Kidney tubule cell (primary cell): ENCODE measurements at regions not wholly inside any gene's neighbourhood (a gene's known extent, or its start where the extent isn't known, plus 50 kb on each side); places are given as distances from the start of the nearest gene placed in this dataset.

Source experiments
- DNase-seq: peaks from one replicate; pipeline ENCODE4 v3.0.0-alpha.2; 2018; ENCODE audit warnings: low spot score

GRCh38 chr10:120372917-120373316 lies 84.1 kb upstream of the PLPP4 start:
- DNase-seq: no peak

DNA sequence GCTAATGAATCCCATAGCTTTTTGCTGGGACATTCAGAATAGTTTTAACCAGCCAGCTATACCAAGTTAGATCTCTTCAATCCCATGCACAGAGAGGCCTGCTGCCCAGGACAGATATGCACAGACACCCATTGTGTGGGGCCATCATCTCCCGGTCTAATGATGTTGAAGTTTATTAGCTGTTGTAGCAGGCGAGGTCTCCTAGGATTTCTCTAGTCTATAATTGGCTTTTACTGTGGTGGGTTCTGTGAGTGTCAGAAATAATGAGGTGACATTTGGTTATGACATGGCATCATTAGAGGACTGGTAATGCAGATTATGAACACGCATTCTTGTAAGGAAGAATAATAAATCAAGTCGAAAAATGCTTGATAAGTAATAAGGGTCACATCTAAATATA lies 81.4 kb upstream of the PLPP4 start:
- no peak for DNase-seq

DNA sequence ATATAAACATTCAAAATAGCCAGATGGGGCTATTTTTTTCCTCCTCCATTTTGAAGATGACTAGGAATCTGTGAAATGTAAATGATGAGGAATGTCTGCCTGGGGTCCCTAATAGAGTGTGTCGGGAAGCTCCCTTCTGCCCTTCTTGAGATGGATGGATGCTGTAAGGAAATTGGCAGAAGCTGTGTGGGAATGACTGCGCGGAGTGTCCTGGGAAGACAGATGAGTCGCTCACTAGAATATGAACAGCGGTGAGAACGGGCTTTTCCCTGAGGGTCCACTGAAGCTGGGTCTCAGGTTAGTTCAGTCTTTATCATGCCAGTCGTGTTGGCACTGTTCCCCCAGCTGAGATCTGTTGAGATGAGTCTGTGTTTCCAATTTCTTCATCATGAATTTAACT lies 75.1 kb upstream of the PLPP4 start:
- no peak for DNase-seq

DNA sequence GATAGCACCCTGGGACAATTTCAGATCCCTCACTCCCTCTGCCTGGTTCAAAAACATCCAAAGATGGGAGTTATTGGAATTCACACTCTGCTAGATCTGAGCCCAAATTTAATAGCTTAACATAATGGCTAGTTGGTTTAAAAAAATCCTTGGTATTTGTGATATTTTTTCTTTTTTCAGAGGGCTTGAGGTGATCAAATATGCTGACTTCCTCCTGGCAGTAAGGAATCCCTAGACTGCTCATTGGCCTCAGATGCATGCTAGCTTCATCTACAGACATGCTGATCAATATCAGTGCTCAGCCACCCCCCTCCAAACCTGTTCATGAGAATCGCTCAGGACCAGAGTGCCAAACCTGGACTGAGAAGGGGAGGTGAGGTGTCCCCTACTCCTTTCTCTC lies 74.7 kb upstream of the PLPP4 start:
- no peak for DNase-seq

GRCh38 chr10:120385992-120386391 lies 71.0 kb upstream of the PLPP4 start:
- no peak for DNase-seq

GRCh38 chr10:120386896-120387295 lies 70.1 kb upstream of the PLPP4 start:
- DNase-seq: peak; percentile 39

DNA sequence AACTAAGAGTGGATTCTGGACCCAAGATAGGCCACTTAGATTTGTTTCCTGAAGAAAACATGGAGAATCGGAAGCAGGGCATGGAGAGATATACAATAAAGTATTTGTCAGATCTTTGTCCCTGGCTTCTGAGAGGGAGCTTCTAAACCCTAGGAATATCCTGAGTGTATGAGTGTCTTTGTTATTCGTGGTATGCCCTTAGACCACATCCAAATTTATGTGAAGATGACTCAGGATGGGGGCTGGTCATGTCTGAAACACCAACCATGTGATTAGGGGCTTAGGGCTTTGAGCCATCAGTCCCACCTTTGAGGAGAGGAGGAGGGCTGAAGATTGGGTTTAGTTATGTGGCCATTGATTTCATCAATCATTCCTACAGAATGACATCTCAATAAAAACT lies 69.7 kb upstream of the PLPP4 start:
- DNase-seq: peak; percentile 77

DNA sequence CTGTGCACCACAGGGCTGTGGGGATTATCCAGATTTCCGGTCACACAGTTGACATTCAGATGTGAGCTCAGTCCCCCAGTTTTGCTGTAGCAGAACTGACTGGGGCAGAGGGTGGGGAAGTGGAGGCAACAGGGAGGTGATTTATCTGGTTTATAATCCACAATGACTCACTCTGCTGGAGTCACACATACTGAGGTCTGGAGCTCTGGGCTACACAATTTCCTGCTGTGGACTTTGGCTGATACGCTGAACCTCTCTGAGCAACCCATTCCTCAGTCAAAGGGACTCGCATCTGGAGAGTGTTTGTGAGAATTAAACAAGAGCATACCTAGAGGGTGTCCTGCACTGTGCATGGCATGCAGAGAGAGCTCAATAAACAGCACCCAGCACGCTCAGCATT lies 64.8 kb upstream of the PLPP4 start:
- DNase-seq: peak; percentile 47

GRCh38 chr10:120392671-120393079 lies 64.4 kb upstream of the PLPP4 start:
- DNase-seq: peak; percentile 21

DNA sequence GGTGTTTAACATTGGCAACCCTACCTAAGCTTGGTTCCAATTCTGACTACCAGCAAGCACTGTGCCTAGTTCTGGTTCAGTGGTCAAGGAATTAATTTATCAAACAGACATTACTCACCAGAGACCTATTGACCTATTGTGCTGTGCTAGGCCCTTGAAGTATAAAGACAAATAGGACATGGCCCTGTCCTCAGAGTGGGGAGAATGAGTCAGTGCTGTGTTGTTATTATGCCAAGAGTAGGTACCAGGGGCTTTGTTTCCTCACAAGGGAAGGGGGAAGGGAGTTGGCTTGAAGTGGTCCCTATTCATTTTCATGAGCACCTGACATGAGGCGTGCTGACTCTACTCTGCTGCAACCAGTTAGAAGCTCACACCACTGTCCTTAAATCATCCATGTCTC lies 62.6 kb upstream of the PLPP4 start:
- peak; percentile 88 for DNase-seq

GRCh38 chr10:120396228-120396627 lies 60.8 kb upstream of the PLPP4 start:
- DNase-seq: no peak

- DNase-seq: no peak
Observed at GRCh38 chr10:120398180-120398579, 58.8 kb upstream of the PLPP4 start.

DNA sequence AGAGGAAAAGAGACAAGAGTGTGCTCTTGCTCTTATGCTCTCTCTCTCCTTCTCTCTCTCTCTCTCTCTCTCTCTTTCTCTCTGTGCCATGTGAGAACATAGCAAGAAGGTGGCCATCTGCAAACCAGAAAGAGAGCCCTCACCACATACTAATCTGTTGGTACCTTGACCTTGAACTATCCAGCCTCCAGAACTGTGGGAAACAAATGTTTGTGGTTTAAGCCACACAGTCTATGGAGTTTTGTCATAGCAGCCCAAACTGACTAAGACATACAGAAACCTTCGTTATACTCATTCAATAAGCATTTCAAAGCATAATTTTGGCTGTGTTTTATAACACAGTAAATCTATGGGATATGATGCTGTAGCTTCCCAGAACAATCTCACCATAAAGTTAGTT lies 56.4 kb upstream of the PLPP4 start:
- no peak for DNase-seq

GRCh38 chr10:120402147-120402766 lies 54.8 kb upstream of the PLPP4 start:
- DNase-seq: peak; percentile 50

GRCh38 chr10:120403109-120403508 lies 53.9 kb upstream of the PLPP4 start:
- peak; percentile 29 for DNase-seq

DNA sequence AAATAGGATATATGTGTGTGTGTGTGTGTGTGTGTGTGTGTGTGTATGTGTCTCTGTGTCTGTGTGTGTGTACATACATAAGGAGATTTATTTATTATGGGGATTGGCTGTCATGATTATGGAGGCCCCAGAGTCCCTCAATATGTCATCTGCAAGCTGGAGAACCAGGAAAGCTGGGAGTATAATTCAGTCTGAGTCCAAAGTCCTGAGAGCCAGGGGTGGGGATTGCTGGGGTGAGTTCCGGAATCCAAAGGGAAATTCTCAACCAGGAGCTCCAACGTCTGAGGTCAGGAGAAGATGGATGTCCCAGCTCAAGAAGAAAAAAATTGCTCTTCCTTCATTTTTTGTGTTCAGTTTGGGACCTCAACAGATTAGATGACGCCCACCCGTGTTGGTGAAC lies 50.7 kb upstream of the PLPP4 start:
- DNase-seq: no peak
